Fibroblast of lung (primary cell): ENCODE measurements at regions not wholly inside any gene's neighbourhood (a gene's known extent, or its start where the extent isn't known, plus 50 kb on each side); places are given as distances from the start of the nearest gene placed in this dataset.

Experiments used
- DNase-seq, 2 donors: peaks; one replicate each; pipeline versions ENCODE4 v3.0.0 to v3.0.0-alpha.2; 2010; ENCODE audit warnings: low read depth in 2 of 2
- H2AFZ ChIP-seq: 2 replicates; pipeline ENCODE4 v1.5.1; 2012; ENCODE audit warnings: low read length, control low read depth, inconsistent platforms
- H3K27ac ChIP-seq: 2 replicates; pipeline ENCODE4 v1.5.1; 2011; ENCODE audit warnings: low read length, control low read depth; ENCODE audit not compliant: insufficient read depth
- H3K27me3 ChIP-seq: 2 replicates; pipeline ENCODE4 v1.5.1; 2011; ENCODE audit warnings: mild to moderate bottlenecking, low read length; ENCODE audit not compliant: control insufficient read depth, insufficient read depth
- H3K36me3 ChIP-seq: 2 replicates; pipeline ENCODE4 v1.5.1; 2011; ENCODE audit warnings: low read length; ENCODE audit not compliant: control insufficient read depth, insufficient read depth
- H3K4me1 ChIP-seq: 2 replicates; pipeline ENCODE4 v1.5.1; 2011; ENCODE audit warnings: low read length; ENCODE audit not compliant: control insufficient read depth, insufficient read depth; ENCODE audit errors: extremely low read depth
- H3K4me2 ChIP-seq: 2 replicates; pipeline ENCODE4 v1.5.1; 2011; ENCODE audit warnings: low read length, control low read depth; ENCODE audit not compliant: insufficient read depth; ENCODE audit errors: extremely low read depth
- H3K4me3 ChIP-seq, 4 experiments: fragments of 200-600 bp in 1 of 4; sonication (generic) in 1 of 4; replicated peaks in 1 of 4; 2 replicates each; pipeline ENCODE4 v1.5.1; 2011 to 2016; ENCODE audit warnings: low read length in 4 of 4, low read depth in 3 of 4, mild to moderate bottlenecking in 3 of 4, control low read depth in 2 of 4, inconsistent platforms in 1 of 4, mixed read lengths in 1 of 4; ENCODE audit not compliant: insufficient read depth in 1 of 4; ENCODE audit errors: control extremely low read depth in 1 of 4
- H3K79me2 ChIP-seq: 2 replicates; pipeline ENCODE4 v1.5.1; 2012; ENCODE audit warnings: mild to moderate bottlenecking, low read length, inconsistent platforms; ENCODE audit not compliant: control insufficient read depth, insufficient read depth
- H3K9ac ChIP-seq: 2 replicates; pipeline ENCODE4 v1.5.1; 2011; ENCODE audit warnings: mild to moderate bottlenecking, low read length, control low read depth; ENCODE audit not compliant: insufficient read depth
- H3K9me3 ChIP-seq: 2 replicates; pipeline ENCODE4 v1.5.1; 2012; ENCODE audit warnings: low read depth, low read length; ENCODE audit not compliant: control insufficient read depth, insufficient read depth
- H4K20me1 ChIP-seq: 2 replicates; pipeline ENCODE4 v1.5.1; 2011; ENCODE audit warnings: low read length; ENCODE audit not compliant: control insufficient read depth, insufficient read depth; ENCODE audit errors: extremely low read depth
- CTCF ChIP-seq, 2 donors: IDR thresholded peaks in 1 of 2; conservative IDR thresholded peaks in 1 of 2; 1 replicate in 1 of 2; 2 replicates in 1 of 2; pipeline ENCODE4 v1.5.1; 2011 to 2012; ENCODE audit warnings: low read length in 2 of 2, control low read depth in 1 of 2, inconsistent platforms in 1 of 2, low read depth in 1 of 2, mild to moderate bottlenecking in 1 of 2
- EZH2 ChIP-seq: IDR thresholded peaks from 2 replicates; pipeline ENCODE4 v1.5.1; 2012; ENCODE audit warnings: low read length, control low read depth, mild to moderate bottlenecking; ENCODE audit errors: missing control alignments

GRCh38 chrX:39049975-39050374 lies 248.7 kb downstream of the MID1IP1 start:
- Histone ChIP-seq H4K20me1 (no peaks in the 10 kb centered on the region), H3K27ac (no peak overlapping the region), H3K36me3 (no peaks in the 10 kb centered on the region), H2AFZ (no peak overlapping the region), H3K27me3 (no peaks in the 10 kb centered on the region), H3K4me3 (no peak overlapping the region), H3K4me2 (no peak overlapping the region), H3K9ac (no peak overlapping the region), H3K79me2 (no peaks in the 10 kb centered on the region), H3K4me1 (no peaks in the 10 kb centered on the region), H3K9me3 (no peaks in the 10 kb centered on the region)
- TF ChIP-seq EZH2, result no peak
- TF ChIP-seq CTCF (conservative IDR thresholded peaks at IDR 0.05 in 1 of 2, IDR thresholded peaks at IDR 0.05 in 1 of 2; ENCODE audit: low read depth in 1 of 2, low read length in 2 of 2), result no peak
- DNase-seq, result no peak

- H4K20me1 ChIP-seq, result no peaks in the 10 kb centered on the region
- no peak overlapping the region for H3K4me2 ChIP-seq
- no peaks in the 10 kb centered on the region for H3K27me3 ChIP-seq
- H3K36me3 ChIP-seq, result no peaks in the 10 kb centered on the region
- H3K9me3 ChIP-seq, result no peaks in the 10 kb centered on the region
- H3K4me3 ChIP-seq, result no peak overlapping the region
- TF ChIP-seq CTCF (conservative IDR thresholded peaks at IDR 0.05 in 1 of 2, IDR thresholded peaks at IDR 0.05 in 1 of 2; ENCODE audit: low read depth in 1 of 2, low read length in 2 of 2), result no peak
- H3K9ac ChIP-seq, result no peak overlapping the region
- H2AFZ ChIP-seq, result no peak overlapping the region
- no peaks in the 10 kb centered on the region for H3K4me1 ChIP-seq
- H3K27ac ChIP-seq, result no peak overlapping the region
- H3K79me2 ChIP-seq, result no peaks in the 10 kb centered on the region
- no peak for DNase-seq
Measured at GRCh38 chrX:39050427-39050826, 249.2 kb downstream of the MID1IP1 start.

- Histone ChIP-seq H4K20me1 (no peaks in the 10 kb centered on the region), H3K4me1 (no peaks in the 10 kb centered on the region), H3K79me2 (no peaks in the 10 kb centered on the region), H3K4me2 (no peak overlapping the region), H3K27ac (no peak overlapping the region), H3K9me3 (no peaks in the 10 kb centered on the region), H3K4me3 (no peak overlapping the region), H3K27me3 (no peaks in the 10 kb centered on the region), H3K36me3 (no peaks in the 10 kb centered on the region), H2AFZ (no peak overlapping the region), H3K9ac (no peak overlapping the region)
- DNase-seq, result no peak
- no peak for TF ChIP-seq CTCF (conservative IDR thresholded peaks at IDR 0.05 in 1 of 2, IDR thresholded peaks at IDR 0.05 in 1 of 2; ENCODE audit: low read depth in 1 of 2, low read length in 2 of 2)
- no peak for TF ChIP-seq EZH2
Measured at GRCh38 chrX:39052751-39053150, 251.5 kb downstream of the MID1IP1 start.
